NT2/D1 (cell line): ENCODE measurements at regions not wholly inside any gene's neighbourhood (a gene's known extent, or its start where the extent isn't known, plus 50 kb on each side); places are given as distances from the start of the nearest gene placed in this dataset.

Experiments
- DNase-seq: peaks from one replicate; pipeline ENCODE4 v3.0.0-alpha.2; 2011; ENCODE audit warnings: low read depth, low spot score
- H3K27me3 ChIP-seq: 2 replicates; pipeline ENCODE4 v1.6.0; 2011; ENCODE audit warnings: mild to moderate bottlenecking; ENCODE audit not compliant: insufficient read length, insufficient read depth
- H3K36me3 ChIP-seq: 2 replicates; pipeline ENCODE4 v1.6.1; 2011; ENCODE audit warnings: mild to moderate bottlenecking, low read length, mixed read lengths; ENCODE audit not compliant: insufficient read depth, insufficient read length
- H3K4me1 ChIP-seq: 2 replicates; pipeline ENCODE4 v1.5.1; 2011; ENCODE audit not compliant: insufficient read depth, insufficient read length
- H3K4me3 ChIP-seq: 2 replicates; pipeline ENCODE4 v1.5.1; 2011; ENCODE audit warnings: low read depth; ENCODE audit not compliant: insufficient read length
- H3K9ac ChIP-seq: 2 replicates; pipeline ENCODE4 v1.6.0; 2011; ENCODE audit warnings: low read depth; ENCODE audit not compliant: insufficient read length
- H3K9me3 ChIP-seq: 2 replicates; pipeline ENCODE4 v1.5.1; 2011; ENCODE audit warnings: mild to moderate bottlenecking, low read length; ENCODE audit not compliant: insufficient read depth
- SUZ12 ChIP-seq: IDR thresholded peaks from 2 replicates; pipeline ENCODE4 v1.6.1; 2011; ENCODE audit not compliant: insufficient read length, insufficient read depth; ENCODE audit errors: extremely low read depth
- YY1 ChIP-seq: IDR thresholded peaks from 2 replicates; pipeline ENCODE4 v1.6.1; 2011; ENCODE audit not compliant: insufficient read length, insufficient read depth
- ZNF274 ChIP-seq: IDR thresholded peaks from 2 replicates; pipeline ENCODE4 v1.6.1; 2011; ENCODE audit warnings: mild to moderate bottlenecking, low read depth, low read length

DNA sequence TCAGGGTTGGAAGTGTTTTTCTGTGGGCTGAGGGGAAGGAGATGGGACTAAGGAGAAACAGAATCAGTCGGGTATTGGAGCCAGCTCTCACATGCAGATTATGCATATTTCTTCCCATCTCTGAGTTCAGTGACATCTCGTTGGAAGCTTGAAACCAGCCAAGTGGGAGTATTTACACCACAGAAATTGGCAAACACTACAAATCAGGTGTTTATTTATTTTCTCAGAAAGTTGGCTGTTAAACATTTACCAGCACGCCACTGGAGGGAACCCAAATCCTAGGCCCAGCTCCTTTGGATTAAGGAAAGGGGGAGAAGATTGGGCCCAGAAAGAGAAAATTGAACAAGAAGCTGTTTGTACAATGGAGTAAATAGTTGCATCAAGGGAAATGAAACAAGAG, 72.1 kb upstream of the PITX1 start:
- peaks cover 6% of the 10 kb centered on the region for H3K4me1 ChIP-seq
- H3K27me3 ChIP-seq = no peaks in the 10 kb centered on the region
- DNase-seq = no peak
- no peaks in the 10 kb centered on the region for H3K9me3 ChIP-seq
- H3K9ac ChIP-seq = no peak overlapping the region
- H3K4me3 ChIP-seq = no peak overlapping the region
- H3K36me3 ChIP-seq = no peaks in the 10 kb centered on the region
- TF ChIP-seq SUZ12 (no peak), ZNF274 (no peak), YY1 (no peak)

GRCh38 chr5:135105105-135105484, 71.1 kb upstream of the PITX1 start:
- no peak for DNase-seq
- Histone ChIP-seq H3K4me1 (peaks cover 6% of the 10 kb centered on the region), H3K9me3 (no peaks in the 10 kb centered on the region), H3K4me3 (no peak overlapping the region), H3K27me3 (no peaks in the 10 kb centered on the region), H3K36me3 (no peaks in the 10 kb centered on the region), H3K9ac (no peak overlapping the region)
- TF ChIP-seq SUZ12 (no peak), YY1 (no peak), ZNF274 (no peak)

GRCh38 chr5:135103575-135103853, 69.5 kb upstream of the PITX1 start:
- no peaks in the 10 kb centered on the region for H3K27me3 ChIP-seq
- no peak overlapping the region for H3K9ac ChIP-seq
- H3K36me3 ChIP-seq = no peaks in the 10 kb centered on the region
- no peak for DNase-seq
- no peak overlapping the region for H3K4me3 ChIP-seq
- H3K9me3 ChIP-seq = no peaks in the 10 kb centered on the region
- peaks cover 4% of the 10 kb centered on the region for H3K4me1 ChIP-seq
- TF ChIP-seq YY1 (no peak), ZNF274 (no peak), SUZ12 (no peak)

GRCh38 chr5:135102716-135103574, 68.9 kb upstream of the PITX1 start:
- H3K4me3 ChIP-seq = no peak overlapping the region
- H3K4me1 ChIP-seq = peaks cover 4% of the 10 kb centered on the region
- no peaks in the 10 kb centered on the region for H3K9me3 ChIP-seq
- H3K36me3 ChIP-seq = no peaks in the 10 kb centered on the region
- no peak overlapping the region for H3K9ac ChIP-seq
- H3K27me3 ChIP-seq = no peaks in the 10 kb centered on the region
- TF ChIP-seq SUZ12 (no peak), YY1 (no peak), ZNF274 (no peak)
- DNase-seq = no peak

DNA sequence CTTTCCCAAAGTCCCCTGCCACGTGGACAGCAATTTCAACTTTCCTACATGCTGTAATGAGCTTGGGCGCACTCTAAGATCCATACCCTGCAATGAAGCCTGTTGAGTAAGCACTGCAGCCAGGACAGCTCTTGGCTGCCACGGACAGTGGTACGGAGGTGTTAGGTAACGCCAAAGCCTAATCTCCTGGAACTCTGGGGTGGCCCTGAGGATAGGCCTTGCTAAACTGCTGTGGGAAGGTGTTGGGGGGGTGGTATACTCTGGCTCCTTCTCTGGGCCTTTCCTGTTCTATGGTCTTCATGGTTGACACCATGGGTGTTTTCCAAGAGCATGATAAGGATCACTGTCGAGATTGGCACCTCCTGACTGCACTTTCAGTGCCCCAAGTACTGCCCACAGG, 66.4 kb upstream of the PITX1 start:
- DNase-seq = no peak
- TF ChIP-seq SUZ12 = no peak
- TF ChIP-seq ZNF274 = no peak
- Histone ChIP-seq H3K9ac (no peak overlapping the region), H3K4me1 (peaks cover 2% of the 10 kb centered on the region), H3K4me3 (no peak overlapping the region), H3K27me3 (no peaks in the 10 kb centered on the region), H3K36me3 (no peaks in the 10 kb centered on the region), H3K9me3 (no peaks in the 10 kb centered on the region)

- TF ChIP-seq YY1 (no peak), ZNF274 (no peak), SUZ12 (no peak)
These were observed 66.0 kb upstream of the PITX1 start for GRCh38 chr5:135100011-135100410.

GRCh38 chr5:135097390-135097789, 63.4 kb upstream of the PITX1 start:
- Histone ChIP-seq H3K9me3 (no peaks in the 10 kb centered on the region), H3K9ac (no peak overlapping the region), H3K36me3 (no peaks in the 10 kb centered on the region), H3K4me3 (no peak overlapping the region), H3K4me1 (peaks cover 2% of the 10 kb centered on the region), H3K27me3 (no peaks in the 10 kb centered on the region)
- DNase-seq = no peak
- TF ChIP-seq SUZ12 (no peak), ZNF274 (no peak), YY1 (no peak)

More at GRCh38 chr5:135100011-135100410, 66.0 kb upstream of the PITX1 start:
- Histone ChIP-seq H3K9me3 (no peaks in the 10 kb centered on the region), H3K4me1 (peaks cover 2% of the 10 kb centered on the region), H3K27me3 (no peaks in the 10 kb centered on the region), H3K4me3 (no peak overlapping the region), H3K9ac (no peak overlapping the region), H3K36me3 (no peaks in the 10 kb centered on the region)
- DNase-seq = no peak
